Activated T-helper 1 cell treated with anti-CD3 and anti-CD28 coated beads, Interleukin-12 subunit alpha, Interleukin-12 subunit beta, Interleukin-2, Interleukin-4 antibody, amounts not matched to agents 30 ng/mL and 10 ng/mL and 1 ng/mL, durations not matched to agents 14 hours and 24 hours and 36 hours (primary cell): ENCODE measurements at regions not wholly inside any gene's neighbourhood (a gene's known extent, or its start where the extent isn't known, plus 50 kb on each side); places are given as distances from the start of the nearest gene placed in this dataset.
"Not testable (repeated sequence)": the region's sequence is repeated elsewhere in the genome, so short reads cannot be mapped to it uniquely, and the experiment has no call there.

Experiments used
- DNase-seq: peaks from one replicate; pipeline ENCODE4 v3.0.0; 2021; ENCODE audit warnings: low spot score
- H3K27ac Mint-ChIP-seq: one replicate; pipeline ENCODE4 v1.8.0; 2021; ENCODE audit warnings: mild to moderate bottlenecking, mixed read lengths
- H3K27me3 Mint-ChIP-seq: one replicate; pipeline ENCODE4 v1.8.0; 2022; ENCODE audit warnings: mild to moderate bottlenecking, moderate library complexity, mixed read lengths; ENCODE audit not compliant: insufficient read depth
- H3K36me3 Mint-ChIP-seq: one replicate; pipeline ENCODE4 v1.8.0; 2021; ENCODE audit warnings: low read depth, mixed read lengths
- H3K4me1 Mint-ChIP-seq: one replicate; pipeline ENCODE4 v1.8.0; 2021; ENCODE audit warnings: low read depth, mixed read lengths
- H3K4me3 Mint-ChIP-seq: one replicate; pipeline ENCODE4 v1.8.0; 2021; ENCODE audit warnings: mild to moderate bottlenecking, moderate library complexity, mixed read lengths
- H3K9me3 Mint-ChIP-seq: one replicate; pipeline ENCODE4 v1.8.0; 2021; ENCODE audit warnings: mixed read lengths
- intact Hi-C: fragments of 100-400 bp; cut with micrococcal nuclease; formaldehyde crosslinking; loops from one replicate; pipeline ENCODE4 v1.15.1; 2024

GRCh38 chr5:123717139-123717538 lies 205.2 kb downstream of the CSNK1G3 start:
- H3K9me3 Mint-ChIP-seq = no peaks in the 10 kb centered on the region
- no peak overlapping the region for H3K27ac Mint-ChIP-seq
- DNase-seq = no peak
- H3K4me1 Mint-ChIP-seq = no peaks in the 10 kb centered on the region
- no peaks in the 10 kb centered on the region for H3K27me3 Mint-ChIP-seq
- intact Hi-C loops = no loop called here
- H3K36me3 Mint-ChIP-seq = no peaks in the 10 kb centered on the region
- H3K4me3 Mint-ChIP-seq = no peak overlapping the region

GRCh38 chr5:123710031-123710430 lies 198.1 kb downstream of the CSNK1G3 start:
- peaks cover 2% of the 10 kb centered on the region for H3K27me3 Mint-ChIP-seq
- no peak overlapping the region for H3K4me3 Mint-ChIP-seq
- H3K27ac Mint-ChIP-seq = no peak overlapping the region
- H3K9me3 Mint-ChIP-seq = no peaks in the 10 kb centered on the region
- H3K36me3 Mint-ChIP-seq = no peaks in the 10 kb centered on the region
- H3K4me1 Mint-ChIP-seq = no peaks in the 10 kb centered on the region
- intact Hi-C loops = no loop called here
- no peak for DNase-seq

- Mint-ChIP-seq H3K4me3 (no peak overlapping the region), H3K4me1 (no peaks in the 10 kb centered on the region), H3K27ac (no peak overlapping the region), H3K9me3 (no peaks in the 10 kb centered on the region), H3K27me3 (peaks cover 2% of the 10 kb centered on the region), H3K36me3 (no peaks in the 10 kb centered on the region)
- intact Hi-C loops = no loop called here
- no peak for DNase-seq
Measured at GRCh38 chr5:123709422-123709821, 197.4 kb downstream of the CSNK1G3 start.

GRCh38 chr5:123708074-123708806 lies 196.3 kb downstream of the CSNK1G3 start:
- no peaks in the 10 kb centered on the region for H3K4me1 Mint-ChIP-seq
- no peak for DNase-seq
- no peaks in the 10 kb centered on the region for H3K9me3 Mint-ChIP-seq
- no peak overlapping the region for H3K4me3 Mint-ChIP-seq
- H3K36me3 Mint-ChIP-seq = no peaks in the 10 kb centered on the region
- H3K27ac Mint-ChIP-seq = no peak overlapping the region
- intact Hi-C loops = no loop called here
- peaks cover 2% of the 10 kb centered on the region for H3K27me3 Mint-ChIP-seq

GRCh38 chr5:123706531-123706930 lies 194.6 kb downstream of the CSNK1G3 start:
- H3K4me1 Mint-ChIP-seq = no peaks in the 10 kb centered on the region
- H3K9me3 Mint-ChIP-seq = no peaks in the 10 kb centered on the region
- DNase-seq = no peak
- peaks cover 2% of the 10 kb centered on the region for H3K27me3 Mint-ChIP-seq
- no peak overlapping the region for H3K27ac Mint-ChIP-seq
- H3K4me3 Mint-ChIP-seq = no peak overlapping the region
- H3K36me3 Mint-ChIP-seq = no peaks in the 10 kb centered on the region
- intact Hi-C loops = no loop called here

GRCh38 chr5:123705741-123706140 lies 193.8 kb downstream of the CSNK1G3 start:
- Mint-ChIP-seq H3K27me3 (peaks cover 2% of the 10 kb centered on the region), H3K27ac (no peak overlapping the region), H3K4me1 (no peaks in the 10 kb centered on the region), H3K36me3 (no peaks in the 10 kb centered on the region), H3K9me3 (no peaks in the 10 kb centered on the region), H3K4me3 (no peak overlapping the region)
- no peak for DNase-seq
- intact Hi-C loops = no loop called here

GRCh38 chr5:123701511-123702200 lies 189.7 kb downstream of the CSNK1G3 start:
- H3K27ac Mint-ChIP-seq = no peak overlapping the region
- no peaks in the 10 kb centered on the region for H3K36me3 Mint-ChIP-seq
- intact Hi-C loops = no loop called here
- no peak overlapping the region for H3K4me3 Mint-ChIP-seq
- no peaks in the 10 kb centered on the region for H3K4me1 Mint-ChIP-seq
- H3K9me3 Mint-ChIP-seq = no peaks in the 10 kb centered on the region
- no peaks in the 10 kb centered on the region for H3K27me3 Mint-ChIP-seq
- DNase-seq = no peak

- H3K4me1 Mint-ChIP-seq = no peaks in the 10 kb centered on the region
- no peaks in the 10 kb centered on the region for H3K9me3 Mint-ChIP-seq
- H3K27me3 Mint-ChIP-seq = no peaks in the 10 kb centered on the region
- no peak overlapping the region for H3K27ac Mint-ChIP-seq
- H3K4me3 Mint-ChIP-seq = no peak overlapping the region
- no peaks in the 10 kb centered on the region for H3K36me3 Mint-ChIP-seq
- no peak for DNase-seq
- intact Hi-C loops = no loop called here
Measured at GRCh38 chr5:123700624-123701287, 188.8 kb downstream of the CSNK1G3 start.

- intact Hi-C loops = no loop called here
- no peak for DNase-seq
- H3K9me3 Mint-ChIP-seq = no peaks in the 10 kb centered on the region
- no peak overlapping the region for H3K27ac Mint-ChIP-seq
- no peaks in the 10 kb centered on the region for H3K36me3 Mint-ChIP-seq
- no peaks in the 10 kb centered on the region for H3K27me3 Mint-ChIP-seq
- no peaks in the 10 kb centered on the region for H3K4me1 Mint-ChIP-seq
- H3K4me3 Mint-ChIP-seq = no peak overlapping the region
Measured at GRCh38 chr5:123699571-123699970, 187.6 kb downstream of the CSNK1G3 start.

- DNase-seq, H3K9me3 Mint-ChIP-seq, H3K4me1 Mint-ChIP-seq, intact Hi-C loops, H3K36me3 Mint-ChIP-seq, H3K4me3 Mint-ChIP-seq, H3K27me3 Mint-ChIP-seq, H3K27ac Mint-ChIP-seq: not testable (repeated sequence)
Measured at GRCh38 chr5:123698937-123699336, 187.0 kb downstream of the CSNK1G3 start.

GRCh38 chr5:123696921-123697341 lies 185.0 kb downstream of the CSNK1G3 start:
- H3K4me3 Mint-ChIP-seq = no peak overlapping the region

GRCh38 chr5:123690821-123691220 lies 178.8 kb downstream of the CSNK1G3 start:
- H3K4me1 Mint-ChIP-seq = no peaks in the 10 kb centered on the region
- no peak for DNase-seq
- H3K9me3 Mint-ChIP-seq = no peaks in the 10 kb centered on the region
- H3K27ac Mint-ChIP-seq = no peak overlapping the region
- no peak overlapping the region for H3K4me3 Mint-ChIP-seq
- no peaks in the 10 kb centered on the region for H3K36me3 Mint-ChIP-seq
- intact Hi-C loops = no loop called here
- no peaks in the 10 kb centered on the region for H3K27me3 Mint-ChIP-seq

More at GRCh38 chr5:123696921-123697341, 185.0 kb downstream of the CSNK1G3 start:
- intact Hi-C loops = no loop called here
- no peak for DNase-seq
- Mint-ChIP-seq H3K4me1 (no peaks in the 10 kb centered on the region), H3K9me3 (no peaks in the 10 kb centered on the region), H3K36me3 (no peaks in the 10 kb centered on the region), H3K27me3 (no peaks in the 10 kb centered on the region), H3K27ac (no peak overlapping the region)

GRCh38 chr5:123681061-123681460 lies 169.1 kb downstream of the CSNK1G3 start:
- no peak for DNase-seq
- H3K36me3 Mint-ChIP-seq = no peaks in the 10 kb centered on the region
- no peaks in the 10 kb centered on the region for H3K27me3 Mint-ChIP-seq
- no peak overlapping the region for H3K27ac Mint-ChIP-seq
- H3K9me3 Mint-ChIP-seq = peaks cover 8% of the 10 kb centered on the region
- no peaks in the 10 kb centered on the region for H3K4me1 Mint-ChIP-seq
- intact Hi-C loops = no loop called here
- H3K4me3 Mint-ChIP-seq = no peak overlapping the region
